GM12891 (cell line): ENCODE measurements at regions not wholly inside any gene's neighbourhood (a gene's known extent, or its start where the extent isn't known, plus 50 kb on each side); places are given as distances from the start of the nearest gene placed in this dataset.

Source experiments
- POLR2A ChIP-seq: IDR thresholded peaks from 2 replicates; pipeline ENCODE4 v1.6.1; 2011; ENCODE audit warnings: low read depth, low read length, control low read depth
- POLR2AphosphoS5 ChIP-seq: IDR thresholded peaks from 2 replicates; pipeline ENCODE4 v1.6.1; 2011; ENCODE audit warnings: low read depth, low read length, control low read depth
- TAF1 ChIP-seq: IDR thresholded peaks from 2 replicates; pipeline ENCODE4 v1.6.1; 2011; ENCODE audit warnings: low read depth, low read length, control low read depth

DNA sequence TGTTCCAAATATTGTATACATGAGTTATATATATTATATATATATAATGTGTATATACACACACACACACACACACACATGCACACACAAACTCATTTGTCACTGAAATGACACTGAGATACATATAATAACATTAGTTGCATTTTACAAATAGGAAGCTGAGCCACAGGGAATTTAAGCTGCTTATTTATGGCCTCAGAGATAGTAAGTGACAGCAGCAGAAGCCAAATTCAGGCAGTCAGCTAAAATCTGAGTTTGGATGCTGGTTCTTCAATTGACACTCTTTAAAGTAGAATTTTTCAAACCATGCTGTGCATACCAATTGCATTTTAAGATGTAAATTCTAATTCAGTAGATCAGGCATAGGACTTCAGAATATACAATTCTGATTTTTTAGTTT, 163.3 kb upstream of the CTSO start:
- TF ChIP-seq POLR2A (no peak), POLR2AphosphoS5 (no peak), TAF1 (no peak)
